Activated T-helper 1 cell treated with anti-CD3 and anti-CD28 coated beads, Interleukin-12 subunit alpha, Interleukin-12 subunit beta, Interleukin-2, Interleukin-4 antibody, amounts not matched to agents 30 ng/mL and 10 ng/mL and 1 ng/mL, durations not matched to agents 14 hours and 24 hours and 36 hours (primary cell): ENCODE measurements at regions not wholly inside any gene's neighbourhood (a gene's known extent, or its start where the extent isn't known, plus 50 kb on each side); places are given as distances from the start of the nearest gene placed in this dataset.
"Not testable (repeated sequence)": the region's sequence is repeated elsewhere in the genome, so short reads cannot be mapped to it uniquely, and the experiment has no call there.

Source experiments
- DNase-seq: peaks from one replicate; pipeline ENCODE4 v3.0.0; 2021; ENCODE audit warnings: low spot score
- H3K27ac Mint-ChIP-seq: one replicate; pipeline ENCODE4 v1.8.0; 2021; ENCODE audit warnings: mild to moderate bottlenecking, mixed read lengths
- H3K27me3 Mint-ChIP-seq: one replicate; pipeline ENCODE4 v1.8.0; 2022; ENCODE audit warnings: mild to moderate bottlenecking, moderate library complexity, mixed read lengths; ENCODE audit not compliant: insufficient read depth
- H3K36me3 Mint-ChIP-seq: one replicate; pipeline ENCODE4 v1.8.0; 2021; ENCODE audit warnings: low read depth, mixed read lengths
- H3K4me1 Mint-ChIP-seq: one replicate; pipeline ENCODE4 v1.8.0; 2021; ENCODE audit warnings: low read depth, mixed read lengths
- H3K4me3 Mint-ChIP-seq: one replicate; pipeline ENCODE4 v1.8.0; 2021; ENCODE audit warnings: mild to moderate bottlenecking, moderate library complexity, mixed read lengths
- H3K9me3 Mint-ChIP-seq: one replicate; pipeline ENCODE4 v1.8.0; 2021; ENCODE audit warnings: mixed read lengths
- intact Hi-C: fragments of 100-400 bp; cut with micrococcal nuclease; formaldehyde crosslinking; loops from one replicate; pipeline ENCODE4 v1.15.1; 2024

GRCh38 chr14:27314231-27314630 is 716.4 kb upstream of the NOVA1 start:
- H3K4me1 Mint-ChIP-seq: no peaks in the 10 kb centered on the region
- no peak overlapping the region for H3K27ac Mint-ChIP-seq
- no peaks in the 10 kb centered on the region for H3K36me3 Mint-ChIP-seq
- no peaks in the 10 kb centered on the region for H3K27me3 Mint-ChIP-seq
- no peak for DNase-seq
- intact Hi-C loops: no loop called here
- H3K4me3 Mint-ChIP-seq: no peak overlapping the region
- peaks cover 27% of the 10 kb centered on the region for H3K9me3 Mint-ChIP-seq

DNA sequence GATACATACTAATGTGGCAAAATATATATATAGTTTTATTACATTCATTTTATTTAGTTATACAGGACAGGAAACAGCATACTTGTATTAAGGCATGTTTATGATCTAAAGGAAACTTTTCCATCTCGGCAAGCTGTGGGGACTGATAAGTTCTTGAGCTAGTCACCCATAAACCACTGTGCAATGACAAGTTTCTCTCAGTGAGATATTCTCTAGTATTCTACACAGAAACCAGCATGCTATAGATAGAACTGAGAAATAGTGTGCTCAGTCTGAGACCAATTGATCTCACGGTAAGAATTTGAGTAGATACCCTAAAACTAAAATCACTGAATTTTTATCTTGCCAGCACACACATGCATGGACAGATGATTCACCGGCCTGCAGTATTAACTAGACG is 717.6 kb upstream of the NOVA1 start:
- H3K9me3 Mint-ChIP-seq: peaks cover 22% of the 10 kb centered on the region
- no peak overlapping the region for H3K27ac Mint-ChIP-seq
- H3K36me3 Mint-ChIP-seq: no peaks in the 10 kb centered on the region
- no peaks in the 10 kb centered on the region for H3K27me3 Mint-ChIP-seq
- intact Hi-C loops: no loop called here
- no peaks in the 10 kb centered on the region for H3K4me1 Mint-ChIP-seq
- H3K4me3 Mint-ChIP-seq: no peak overlapping the region
- DNase-seq: no peak

GRCh38 chr14:27315947-27316346 is 718.1 kb upstream of the NOVA1 start:
- no peaks in the 10 kb centered on the region for H3K36me3 Mint-ChIP-seq
- intact Hi-C loops: no loop called here
- H3K27ac Mint-ChIP-seq: no peak overlapping the region
- no peaks in the 10 kb centered on the region for H3K4me1 Mint-ChIP-seq
- H3K4me3 Mint-ChIP-seq: no peak overlapping the region
- H3K9me3 Mint-ChIP-seq: peaks cover 21% of the 10 kb centered on the region
- DNase-seq: no peak
- H3K27me3 Mint-ChIP-seq: no peaks in the 10 kb centered on the region

DNA sequence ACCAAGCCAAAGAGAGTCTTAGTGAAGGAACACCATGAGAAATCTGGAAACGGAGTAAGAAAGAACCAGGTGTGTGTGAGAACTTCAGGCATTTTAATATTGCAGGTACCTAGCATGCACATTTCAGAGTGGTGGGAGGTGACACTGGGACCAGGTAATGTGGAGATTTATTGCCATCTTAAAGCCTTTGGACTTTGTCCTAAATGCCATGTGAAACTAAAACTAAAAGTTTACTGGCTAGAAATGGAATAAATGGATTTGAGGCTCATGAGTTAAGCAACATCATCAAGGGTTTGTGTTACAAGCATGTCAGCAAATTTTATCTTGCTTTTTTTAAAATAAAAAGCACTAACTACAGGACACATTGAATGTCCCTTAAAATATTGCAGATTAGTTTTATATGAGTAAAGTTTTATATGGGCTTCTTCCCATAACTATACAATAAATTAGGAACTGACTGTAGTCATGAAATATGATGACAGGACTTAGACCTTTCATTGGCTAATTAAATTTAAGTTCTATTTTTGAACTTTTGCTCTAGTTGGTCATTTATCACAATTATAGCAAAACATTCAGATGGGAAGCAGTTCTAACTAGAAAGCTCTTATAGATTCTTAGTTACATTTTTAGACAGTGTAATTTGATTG is 721.1 kb upstream of the NOVA1 start:
- Mint-ChIP-seq H3K36me3 (no peaks in the 10 kb centered on the region), H3K4me1 (no peaks in the 10 kb centered on the region), H3K9me3 (peaks cover 18% of the 10 kb centered on the region), H3K27me3 (no peaks in the 10 kb centered on the region), H3K27ac (no peak overlapping the region), H3K4me3 (no peak overlapping the region)
- DNase-seq: no peak
- intact Hi-C loops: no loop called here

DNA sequence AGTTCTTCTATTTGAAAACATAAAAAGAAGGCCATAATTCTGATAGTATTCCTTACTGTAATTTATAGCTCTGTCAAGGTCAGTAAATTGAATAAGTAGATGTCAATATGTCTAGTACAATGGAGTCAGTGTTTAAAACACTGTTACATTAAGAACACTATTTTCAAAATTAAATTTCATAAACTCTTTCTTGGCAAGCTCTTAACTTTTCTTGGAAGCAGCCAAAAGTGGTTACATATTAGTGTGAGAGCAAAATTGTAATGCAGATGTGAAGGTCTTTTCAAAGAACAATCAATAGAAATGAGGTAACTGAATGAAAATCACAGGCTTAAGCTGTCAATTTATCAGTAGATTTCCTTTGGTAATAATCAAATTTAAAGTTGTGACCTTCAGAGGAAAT is 722.4 kb upstream of the NOVA1 start:
- H3K4me1 Mint-ChIP-seq: no peaks in the 10 kb centered on the region
- H3K36me3 Mint-ChIP-seq: no peaks in the 10 kb centered on the region
- no peak overlapping the region for H3K4me3 Mint-ChIP-seq
- peaks cover 14% of the 10 kb centered on the region for H3K9me3 Mint-ChIP-seq
- DNase-seq: no peak
- no peak overlapping the region for H3K27ac Mint-ChIP-seq
- H3K27me3 Mint-ChIP-seq: no peaks in the 10 kb centered on the region
- intact Hi-C loops: no loop called here

GRCh38 chr14:27327095-27327494 is 729.3 kb upstream of the NOVA1 start:
- intact Hi-C loops: no loop called here
- no peak for DNase-seq
- Mint-ChIP-seq H3K27ac (no peak overlapping the region), H3K4me1 (no peaks in the 10 kb centered on the region), H3K4me3 (no peak overlapping the region), H3K27me3 (no peaks in the 10 kb centered on the region), H3K36me3 (no peaks in the 10 kb centered on the region), H3K9me3 (peaks cover 46% of the 10 kb centered on the region)

DNA sequence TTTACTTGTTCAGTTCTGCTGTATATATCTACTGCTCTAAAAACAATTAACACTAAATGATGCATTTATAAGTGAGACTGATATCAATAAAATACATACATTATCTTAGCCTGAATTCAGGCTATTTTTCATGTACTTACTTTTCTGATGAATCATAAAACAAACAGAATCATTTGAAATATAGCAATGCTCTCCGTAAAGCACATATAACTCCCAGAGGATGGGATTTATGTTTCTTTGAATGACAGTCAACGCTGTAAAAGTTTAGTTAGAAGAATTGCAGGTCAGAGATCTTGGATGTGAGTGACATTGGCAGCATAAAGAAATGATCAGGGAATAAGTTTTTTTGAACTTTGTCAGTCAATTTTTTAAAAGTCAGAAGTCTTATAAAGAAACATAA is 740.2 kb upstream of the NOVA1 start:
- intact Hi-C loops: no loop called here
- no peaks in the 10 kb centered on the region for H3K36me3 Mint-ChIP-seq
- no peaks in the 10 kb centered on the region for H3K27me3 Mint-ChIP-seq
- no peaks in the 10 kb centered on the region for H3K4me1 Mint-ChIP-seq
- H3K4me3 Mint-ChIP-seq: no peak overlapping the region
- H3K27ac Mint-ChIP-seq: no peak overlapping the region
- DNase-seq: no peak
- H3K9me3 Mint-ChIP-seq: peaks cover 52% of the 10 kb centered on the region

DNA sequence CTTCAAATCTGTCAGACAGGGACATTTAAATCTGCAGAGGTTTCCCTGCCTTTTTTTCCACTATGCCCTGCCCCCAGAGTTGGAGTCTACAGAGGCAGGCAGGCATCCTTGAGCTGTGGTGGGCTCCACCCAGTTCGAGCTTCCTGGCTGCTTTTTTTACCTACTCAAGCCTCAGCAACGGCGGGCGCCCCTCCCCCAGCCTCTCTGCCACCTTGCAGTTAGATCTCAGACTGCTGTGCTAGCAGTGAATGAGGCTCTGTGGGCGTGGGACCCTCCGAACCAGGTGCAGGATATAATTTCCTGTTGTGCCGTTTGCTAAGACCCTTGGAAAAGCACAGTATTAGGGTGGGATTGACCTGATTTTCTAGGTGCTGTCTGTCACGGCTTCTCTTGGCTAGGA is 765.2 kb upstream of the NOVA1 start:
- peaks cover 38% of the 10 kb centered on the region for H3K9me3 Mint-ChIP-seq
- intact Hi-C loops, H3K27ac Mint-ChIP-seq, H3K4me3 Mint-ChIP-seq, H3K27me3 Mint-ChIP-seq, DNase-seq, H3K36me3 Mint-ChIP-seq, H3K4me1 Mint-ChIP-seq: not testable (repeated sequence)

GRCh38 chr14:27366596-27366995 is 768.8 kb upstream of the NOVA1 start:
- H3K27ac Mint-ChIP-seq: no peak overlapping the region
- H3K36me3 Mint-ChIP-seq: no peaks in the 10 kb centered on the region
- no peak overlapping the region for H3K4me3 Mint-ChIP-seq
- peaks cover 23% of the 10 kb centered on the region for H3K9me3 Mint-ChIP-seq
- DNase-seq: no peak
- no peaks in the 10 kb centered on the region for H3K27me3 Mint-ChIP-seq
- no peaks in the 10 kb centered on the region for H3K4me1 Mint-ChIP-seq
- intact Hi-C loops: no loop called here

DNA sequence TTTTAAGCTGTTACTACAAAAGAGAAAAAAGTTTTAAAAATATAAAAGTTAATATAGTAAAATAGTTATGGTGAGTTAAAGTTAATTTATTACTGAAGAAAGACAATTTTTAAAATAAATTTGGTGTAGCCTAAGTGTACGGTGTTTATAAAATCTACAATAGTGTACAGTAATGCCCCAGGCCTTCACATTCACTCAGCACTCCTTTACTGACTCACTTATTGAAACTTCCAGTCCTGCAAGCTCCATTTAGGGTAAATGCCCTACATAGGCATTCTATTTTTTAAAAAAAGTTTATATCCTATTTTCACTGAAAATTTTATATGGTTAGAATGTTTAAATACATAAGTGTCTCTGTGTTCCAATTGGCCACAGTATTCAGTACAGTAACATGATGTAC is 769.5 kb upstream of the NOVA1 start:
- H3K36me3 Mint-ChIP-seq: no peaks in the 10 kb centered on the region
- no peaks in the 10 kb centered on the region for H3K27me3 Mint-ChIP-seq
- H3K4me1 Mint-ChIP-seq: no peaks in the 10 kb centered on the region
- H3K27ac Mint-ChIP-seq: no peak overlapping the region
- H3K9me3 Mint-ChIP-seq: peaks cover 25% of the 10 kb centered on the region
- H3K4me3 Mint-ChIP-seq: no peak overlapping the region
- intact Hi-C loops: no loop called here
- no peak for DNase-seq

GRCh38 chr14:27370074-27370473 is 772.2 kb upstream of the NOVA1 start:
- Mint-ChIP-seq H3K27ac (no peak overlapping the region), H3K4me3 (no peak overlapping the region), H3K27me3 (no peaks in the 10 kb centered on the region), H3K9me3 (peaks cover 26% of the 10 kb centered on the region), H3K4me1 (no peaks in the 10 kb centered on the region), H3K36me3 (no peaks in the 10 kb centered on the region)
- no peak for DNase-seq
- intact Hi-C loops: no loop called here

- DNase-seq: no peak
- no peaks in the 10 kb centered on the region for H3K27me3 Mint-ChIP-seq
- H3K9me3 Mint-ChIP-seq: peaks cover 27% of the 10 kb centered on the region
- no peaks in the 10 kb centered on the region for H3K4me1 Mint-ChIP-seq
- no peaks in the 10 kb centered on the region for H3K36me3 Mint-ChIP-seq
- H3K4me3 Mint-ChIP-seq: no peak overlapping the region
- intact Hi-C loops: no loop called here
- H3K27ac Mint-ChIP-seq: no peak overlapping the region
These were observed 772.9 kb upstream of the NOVA1 start for GRCh38 chr14:27370775-27371174.

- Mint-ChIP-seq H3K9me3 (peaks cover 29% of the 10 kb centered on the region), H3K27ac (no peak overlapping the region), H3K27me3 (no peaks in the 10 kb centered on the region), H3K36me3 (no peaks in the 10 kb centered on the region), H3K4me3 (no peak overlapping the region), H3K4me1 (no peaks in the 10 kb centered on the region)
- DNase-seq: no peak
- intact Hi-C loops: no loop called here
These were observed 773.4 kb upstream of the NOVA1 start for GRCh38 chr14:27371209-27371608.

DNA sequence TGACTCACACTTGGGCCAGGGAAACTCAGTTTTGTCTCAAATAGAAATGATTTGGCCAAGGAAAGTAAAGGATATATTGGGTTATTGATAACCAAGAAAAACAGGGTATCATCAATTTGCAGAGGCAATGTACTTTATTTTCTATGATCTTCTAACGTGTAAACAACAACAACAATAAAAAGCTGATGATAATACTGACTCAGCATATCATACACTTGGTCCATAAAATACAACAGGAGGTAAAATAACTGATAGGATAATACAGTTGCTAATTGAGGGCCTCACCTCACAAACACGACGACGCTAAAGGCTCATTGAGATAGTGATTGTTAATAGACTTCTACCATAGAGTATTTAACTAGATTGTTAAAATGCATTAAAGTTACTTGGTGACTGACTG is 774.0 kb upstream of the NOVA1 start:
- Mint-ChIP-seq H3K9me3 (peaks cover 24% of the 10 kb centered on the region), H3K4me3 (no peak overlapping the region), H3K27ac (no peak overlapping the region), H3K27me3 (no peaks in the 10 kb centered on the region), H3K4me1 (no peaks in the 10 kb centered on the region), H3K36me3 (no peaks in the 10 kb centered on the region)
- intact Hi-C loops: no loop called here
- no peak for DNase-seq
